Embryonic facial prominence (tissue), 1 donor: ENCODE measurements at regions not wholly inside any gene's neighbourhood (a gene's known extent, or its start where the extent isn't known, plus 50 kb on each side); places are given as distances from the start of the nearest gene placed in this dataset.
"Not testable (repeated sequence)": the region's sequence is repeated elsewhere in the genome, so short reads cannot be mapped to it uniquely, and the experiment has no call there.

Source experiments
- DNase-seq: peaks from one replicate; pipeline ENCODE4 v3.0.0-alpha.2; 2016; ENCODE audit errors: extremely low spot score

DNA sequence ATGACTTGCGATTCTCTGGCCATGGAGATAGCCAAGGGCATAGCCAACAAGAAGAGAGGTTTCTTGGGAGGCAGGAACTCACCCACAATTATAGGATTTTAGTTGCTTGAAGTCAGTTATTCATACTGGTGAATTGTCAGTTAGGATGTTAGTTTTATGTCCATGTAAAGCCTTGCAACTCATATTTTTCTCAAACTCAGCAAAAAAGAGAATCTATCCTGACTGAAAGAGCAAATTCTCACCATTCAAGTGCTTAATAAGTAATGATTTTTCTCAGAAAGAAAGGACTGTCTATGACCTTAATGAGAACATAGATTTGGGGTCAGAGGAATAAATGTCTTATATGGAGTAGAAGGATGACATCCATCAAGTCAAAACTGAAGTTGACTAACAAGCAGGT is 934.5 kb downstream of the STPG2 start:
- DNase-seq: no peak

DNA sequence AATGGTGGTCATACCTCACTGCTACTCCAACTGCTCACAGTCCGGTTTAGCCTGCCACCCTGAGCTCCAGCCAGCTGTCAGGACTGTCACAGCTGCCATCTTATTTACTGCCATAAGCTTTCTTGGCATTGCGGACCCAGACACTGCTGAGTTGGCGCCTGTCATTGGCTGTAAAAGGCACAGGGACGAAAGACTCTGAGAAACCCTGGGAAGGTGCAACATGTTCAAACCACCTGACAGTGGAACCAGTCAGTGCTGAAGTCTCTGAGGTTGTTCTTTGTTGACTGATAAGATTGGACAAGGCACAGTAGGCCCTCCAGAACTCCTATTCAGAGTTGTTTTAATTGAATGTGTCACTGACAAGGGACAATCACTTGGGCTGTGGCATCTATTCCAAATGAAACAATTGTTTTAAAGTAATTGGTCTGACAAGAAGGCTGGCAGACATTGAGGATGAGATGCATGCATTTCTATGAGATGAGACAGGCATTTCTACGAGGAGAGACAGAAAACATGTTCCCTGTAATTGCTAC is 927.8 kb downstream of the STPG2 start:
- DNase-seq: no peak

DNA sequence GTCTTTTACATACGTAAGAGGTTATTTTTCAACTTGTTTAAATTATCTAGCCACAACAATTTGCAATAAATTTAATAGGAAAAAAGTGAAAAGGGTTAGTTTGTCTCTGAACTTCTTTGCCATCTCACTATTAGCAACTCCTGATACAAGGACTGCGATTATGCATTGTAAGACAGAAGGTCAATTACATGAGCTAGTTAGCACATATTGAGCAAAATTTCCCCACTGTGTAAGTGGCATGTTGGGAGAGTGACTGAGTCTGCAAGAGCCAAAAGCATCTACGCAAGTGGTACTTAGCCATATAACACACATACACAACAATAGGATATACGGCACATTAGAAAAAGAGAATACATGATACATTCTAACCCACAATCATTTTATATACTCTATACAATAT is 927.2 kb downstream of the STPG2 start:
- no peak for DNase-seq

DNA sequence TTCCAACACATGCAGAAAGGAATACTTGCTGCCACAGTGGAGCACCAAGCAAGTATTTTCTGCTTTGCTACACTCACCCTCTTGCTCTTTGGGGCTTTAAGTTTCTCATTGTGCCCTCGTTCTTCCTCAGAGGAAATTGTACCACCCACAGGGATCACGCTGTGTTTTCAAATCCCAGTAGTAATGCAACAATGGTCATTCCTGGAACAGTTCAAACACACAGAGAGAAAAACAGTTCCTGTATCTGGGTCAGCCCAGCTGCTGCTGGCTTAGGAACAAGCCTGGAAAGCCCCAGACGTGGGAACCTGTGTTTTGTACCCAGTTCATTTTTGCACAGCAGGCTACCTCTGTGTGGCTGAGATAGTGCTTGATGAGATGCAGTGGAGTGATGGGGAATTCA is 907.8 kb downstream of the STPG2 start:
- DNase-seq: no peak

DNA sequence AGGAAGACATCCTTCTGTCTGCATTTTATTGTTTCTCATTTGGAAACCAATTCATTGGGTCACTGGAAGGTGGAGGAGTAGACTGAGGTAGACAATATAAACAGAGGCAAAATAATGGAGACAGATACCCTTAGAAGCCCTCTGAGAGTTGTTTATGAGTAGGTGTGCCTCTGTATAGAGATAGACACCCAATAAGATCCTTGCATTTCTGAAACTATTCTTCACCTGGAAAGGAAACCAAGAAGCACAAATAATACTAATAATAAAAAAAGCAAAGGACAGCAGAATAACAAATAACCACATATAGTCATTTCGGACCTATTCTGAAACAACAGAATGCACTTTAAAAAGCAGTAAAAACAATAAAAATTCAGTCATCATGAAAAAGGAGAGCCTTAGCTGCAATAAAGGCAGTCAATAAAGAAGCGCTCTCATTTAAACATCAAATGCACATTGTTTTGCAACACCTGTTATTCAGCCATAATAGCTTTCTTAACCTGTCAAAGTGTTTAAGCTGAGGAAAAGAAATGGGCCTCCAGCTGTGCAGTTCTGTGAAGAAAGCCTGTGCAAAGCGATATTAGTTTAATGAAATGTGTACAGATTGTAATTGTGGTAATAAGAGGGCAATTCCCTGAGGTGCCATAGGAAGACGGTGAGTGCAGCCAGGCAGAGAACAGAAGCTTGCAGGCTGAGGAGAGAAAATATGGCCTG is 904.2 kb downstream of the STPG2 start:
- DNase-seq: no peak

GRCh38 chr4:97239667-97239997 is 903.6 kb downstream of the STPG2 start:
- no peak for DNase-seq

DNA sequence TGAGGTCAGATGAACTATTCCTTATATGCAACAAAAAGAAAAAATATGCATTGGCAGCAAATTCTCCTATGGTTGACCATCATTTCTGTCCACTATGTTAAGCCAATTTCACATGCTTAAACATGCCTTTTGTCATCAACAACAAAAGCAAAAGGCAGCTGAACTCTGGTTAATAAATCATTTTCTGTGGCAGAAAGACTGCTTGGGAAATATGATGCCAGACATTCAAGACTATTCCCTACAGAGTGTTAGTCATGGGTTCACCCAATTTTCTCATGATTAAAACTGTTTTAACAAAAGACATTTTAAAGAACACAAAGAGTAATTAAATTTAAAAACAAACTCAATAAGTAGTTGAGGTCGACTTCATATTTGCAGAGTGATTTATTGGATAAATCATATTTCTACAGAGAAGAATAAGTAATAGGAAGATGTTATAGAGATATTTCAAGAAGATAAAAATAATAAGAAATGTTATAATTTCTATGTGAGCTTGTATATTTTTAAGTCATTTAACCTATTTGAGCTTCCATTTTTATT is 890.6 kb downstream of the STPG2 start:
- DNase-seq: no peak

- DNase-seq: no peak
Measured at GRCh38 chr4:97262769-97263168, 880.5 kb downstream of the STPG2 start.

- DNase-seq: no peak
Measured at GRCh38 chr4:97270051-97270450, 873.2 kb downstream of the STPG2 start.

DNA sequence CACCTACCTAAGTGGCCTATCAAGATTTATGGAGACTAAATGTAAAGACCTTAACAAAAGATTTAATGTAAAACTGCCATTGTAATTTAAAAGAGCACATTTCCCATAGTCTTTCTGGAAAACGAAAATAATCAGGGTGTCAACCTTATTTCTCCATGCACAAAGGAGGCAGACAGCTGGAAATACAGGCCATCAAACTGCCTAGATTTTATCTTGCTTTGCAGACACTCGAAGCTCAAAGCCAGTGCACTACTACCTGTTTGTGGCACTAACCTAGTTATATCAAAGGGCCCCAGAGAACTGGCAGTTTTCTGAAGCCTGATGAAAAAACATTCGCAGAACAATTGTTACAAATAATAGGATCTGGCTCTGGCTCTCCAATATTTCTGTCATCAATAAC is 863.9 kb downstream of the STPG2 start:
- DNase-seq: no peak

DNA sequence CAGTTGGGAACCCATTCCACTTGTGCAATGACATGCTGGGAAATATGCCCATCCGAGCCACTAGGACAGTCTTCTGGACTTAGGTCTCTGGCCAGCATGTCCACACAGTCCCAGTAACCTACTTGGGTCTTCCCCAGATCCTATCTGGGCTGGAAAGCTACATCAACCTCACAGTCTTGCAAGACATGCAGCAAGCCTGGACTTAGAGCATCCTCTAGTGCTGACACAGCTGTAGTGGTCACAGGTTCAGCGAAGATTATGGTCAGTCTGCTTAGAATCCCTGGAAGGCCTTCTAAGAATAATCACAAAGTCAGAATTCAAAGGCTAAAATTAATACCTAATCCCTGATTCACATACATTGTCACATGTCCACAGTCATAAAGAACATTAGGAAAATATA is 842.7 kb downstream of the STPG2 start:
- no peak for DNase-seq

DNA sequence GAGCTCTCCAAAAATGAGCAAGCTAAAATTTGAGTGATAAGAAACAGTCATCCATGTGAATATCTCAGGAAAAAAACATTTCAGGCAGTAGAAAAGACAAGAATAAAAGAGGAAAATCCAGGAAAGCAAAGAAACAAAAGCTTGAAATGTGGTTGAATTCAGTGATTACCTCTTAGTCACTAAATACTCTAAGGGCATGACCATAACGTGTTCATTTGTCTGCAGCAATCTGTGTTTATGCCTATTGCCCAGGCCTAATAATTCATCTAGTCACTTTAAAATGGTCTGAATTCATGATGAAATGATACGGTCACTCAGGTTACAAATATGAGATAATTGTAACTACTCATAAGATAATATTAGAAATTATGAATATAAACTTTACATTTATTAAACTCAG is 837.9 kb downstream of the STPG2 start:
- DNase-seq: no peak

GRCh38 chr4:97309121-97309520 is 834.2 kb downstream of the STPG2 start:
- no peak for DNase-seq

DNA sequence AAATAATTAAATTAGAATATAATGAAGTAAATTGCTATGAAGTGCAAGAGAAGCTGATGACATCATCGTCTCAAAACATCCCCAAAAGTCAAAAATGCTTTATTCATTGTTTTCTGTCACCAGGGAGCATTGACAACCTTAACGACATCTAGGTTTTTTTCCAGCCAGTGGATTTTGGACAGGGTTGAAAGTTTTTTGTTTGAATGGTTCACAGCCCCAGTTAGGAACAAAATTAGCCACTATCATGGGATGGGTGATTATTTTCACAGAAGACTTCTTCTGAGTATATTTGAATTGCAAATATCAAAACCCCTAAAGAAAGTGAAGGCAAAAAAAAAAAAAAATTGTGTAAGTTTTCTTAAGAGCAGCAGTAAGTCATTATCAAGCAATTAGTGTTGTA is 826.1 kb downstream of the STPG2 start:
- no peak for DNase-seq

DNA sequence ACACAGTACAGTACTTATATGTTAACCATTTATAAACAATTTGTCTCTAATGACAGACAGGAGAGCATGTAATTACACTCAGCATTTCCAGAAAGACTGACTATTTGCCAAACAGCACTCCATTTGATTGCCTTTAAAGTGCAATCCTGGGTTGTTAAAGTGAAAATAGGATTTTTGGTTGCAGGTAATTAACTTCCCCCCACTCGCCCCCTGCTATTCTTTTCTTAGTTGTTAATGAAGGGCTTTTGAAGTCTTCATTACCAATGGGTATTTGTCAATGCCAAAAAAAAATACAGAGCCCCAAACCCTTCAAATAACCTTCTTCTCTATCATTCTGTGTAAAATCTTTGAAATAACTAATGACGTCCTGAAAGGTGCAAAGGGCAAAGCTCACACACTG is 825.6 kb downstream of the STPG2 start:
- DNase-seq: no peak

- DNase-seq: not testable (repeated sequence)
Measured at GRCh38 chr4:97325751-97326150, 817.5 kb downstream of the STPG2 start.

- DNase-seq: no peak
Measured at GRCh38 chr4:97330917-97331316, 812.4 kb downstream of the STPG2 start.

- DNase-seq: no peak
Measured at GRCh38 chr4:97334348-97334747, 808.9 kb downstream of the STPG2 start.

DNA sequence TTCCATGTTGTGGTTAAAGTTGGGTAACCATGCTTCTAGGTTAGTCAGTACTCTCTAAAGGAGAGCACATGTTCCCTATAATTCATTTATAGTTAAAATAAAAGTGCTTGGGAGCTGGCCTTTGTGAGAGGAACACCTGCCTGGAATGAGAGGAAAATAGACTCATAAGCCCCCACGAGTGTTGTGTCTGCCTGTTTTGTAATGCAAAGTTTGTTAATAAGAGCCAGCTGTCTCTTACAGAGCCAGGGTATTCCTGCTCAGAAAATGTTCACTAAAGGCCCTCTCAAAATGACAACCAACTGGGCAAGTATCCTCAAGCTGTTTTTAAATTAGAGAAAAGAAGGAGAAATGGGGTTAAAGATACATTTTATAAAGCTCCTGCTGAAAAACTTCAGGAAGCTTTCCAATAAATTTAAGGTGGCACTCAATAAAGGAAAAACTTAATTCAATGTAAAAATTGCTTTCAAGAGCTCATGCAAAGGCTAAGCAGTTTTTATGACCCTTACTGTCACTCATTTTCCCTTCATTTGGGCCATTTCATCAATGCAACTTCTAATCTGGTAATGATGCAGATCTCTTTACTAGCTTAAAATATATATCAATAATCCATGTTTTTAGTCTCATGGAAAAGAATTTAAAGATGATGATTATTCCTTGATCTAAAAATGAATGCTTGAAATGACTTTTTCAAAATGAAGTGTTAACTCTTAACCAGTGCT is 793.6 kb downstream of the STPG2 start:
- no peak for DNase-seq

GRCh38 chr4:97353876-97354275 is 789.4 kb downstream of the STPG2 start:
- DNase-seq: no peak

GRCh38 chr4:97359826-97360225 is 783.5 kb downstream of the STPG2 start:
- no peak for DNase-seq

DNA sequence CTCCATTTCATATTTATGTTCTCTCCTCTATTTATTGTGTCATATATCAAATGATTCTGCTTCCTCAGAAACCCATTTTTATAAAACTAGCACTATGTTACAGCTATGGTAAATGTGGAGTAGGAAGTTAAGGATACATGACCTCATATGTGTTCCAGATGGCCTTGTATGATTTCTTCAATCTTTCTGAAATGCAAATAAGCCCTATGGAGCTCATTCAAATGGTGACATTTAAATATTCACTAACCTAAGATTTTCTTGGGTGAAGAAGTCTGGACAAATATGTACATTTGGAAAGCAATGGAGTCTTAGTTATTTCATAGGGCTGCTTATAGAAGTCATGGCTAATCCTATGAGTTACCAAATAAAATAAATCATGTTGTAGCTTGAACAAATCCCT is 782.5 kb downstream of the STPG2 start:
- no peak for DNase-seq

DNA sequence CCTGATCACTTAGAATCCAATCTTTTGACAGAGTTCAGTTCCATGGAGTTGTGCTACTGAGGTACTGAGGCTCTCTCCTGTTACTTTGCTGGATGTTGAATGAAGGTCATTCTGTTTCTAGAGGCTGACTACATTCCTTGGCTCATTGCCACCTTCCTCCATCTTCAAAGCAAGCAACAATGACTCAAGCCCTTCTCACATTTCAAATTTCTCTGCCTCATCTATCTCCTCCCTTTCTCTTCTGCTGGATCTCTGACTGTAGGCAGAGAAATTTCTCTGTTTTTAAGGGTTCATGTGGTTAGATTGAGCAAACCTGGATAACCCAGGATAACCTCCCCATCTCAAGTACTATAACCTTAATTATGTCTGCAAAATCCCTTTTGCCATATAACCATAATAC is 775.4 kb downstream of the STPG2 start:
- DNase-seq: no peak
